HL-60/S4 treated with retinoic acid at 250 ng/mL for 4 days and 3 days (cell line): ENCODE measurements at regions not wholly inside any gene's neighbourhood (a gene's known extent, or its start where the extent isn't known, plus 50 kb on each side); places are given as distances from the start of the nearest gene placed in this dataset.

ENCODE experiments used
- in situ Hi-C: fragments of 300-500 bp; cut with MboI; formaldehyde crosslinking; loops from 2 replicates; pipeline ENCODE4 v1.7.0; 2022; ENCODE audit warnings: low sequenced_read_pairs

DNA sequence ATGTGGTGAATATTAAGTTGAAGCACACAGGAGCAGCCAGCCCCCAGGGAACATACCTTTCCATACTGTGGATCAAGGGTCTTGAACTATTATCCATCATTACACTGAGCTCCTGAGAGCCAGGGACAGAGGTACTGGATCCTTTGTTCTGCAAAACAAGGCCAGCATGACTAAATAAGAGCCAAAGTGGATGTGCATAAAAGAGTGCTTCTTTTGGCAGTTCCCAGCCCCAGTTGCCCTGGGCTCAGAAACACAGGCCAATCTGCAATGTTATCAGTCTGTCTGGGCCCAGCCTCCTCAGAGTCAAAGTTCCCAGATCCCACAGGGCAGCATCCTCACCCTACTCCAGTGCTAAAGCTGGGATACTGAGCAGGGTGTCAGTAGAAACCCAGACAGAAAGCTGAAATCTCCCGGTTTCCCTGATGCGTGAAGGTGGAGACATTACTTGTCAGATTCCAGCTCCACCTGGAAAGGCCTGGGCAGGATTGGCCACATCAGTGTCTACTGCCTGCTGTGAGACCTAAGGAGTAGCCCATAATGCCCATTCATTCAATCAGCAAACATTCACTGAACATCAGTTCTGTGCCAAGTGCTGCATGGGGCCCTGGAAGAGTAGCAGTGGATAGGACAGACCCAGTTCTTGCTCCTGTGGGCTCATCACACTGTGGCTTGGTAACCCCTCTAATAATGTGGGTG is 342.7 kb downstream of the CXCL12 start:
- in situ Hi-C loops, result no loop called here

- in situ Hi-C loops, result no loop called here
Observed at GRCh38 chr10:44039599-44039998, 345.3 kb downstream of the CXCL12 start.

DNA sequence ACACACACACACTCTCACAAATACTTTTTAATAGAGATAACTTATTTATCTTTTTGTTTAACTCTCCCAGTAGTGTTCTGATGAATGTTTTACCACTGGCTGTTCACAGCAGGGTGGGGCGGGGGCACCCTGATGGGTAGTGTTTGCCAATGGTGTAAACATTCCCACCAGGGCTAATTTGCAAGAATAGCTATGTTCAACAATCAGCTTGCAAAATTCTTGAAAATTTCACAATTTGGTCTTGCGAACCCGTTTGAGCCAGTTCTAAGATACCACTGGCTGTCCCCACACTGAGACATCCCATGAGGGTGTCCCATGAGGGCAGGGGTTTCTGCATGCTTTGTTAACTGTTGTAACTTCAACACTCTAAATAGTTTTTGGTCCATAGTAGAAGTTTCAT is 348.5 kb downstream of the CXCL12 start:
- in situ Hi-C loops, result no loop called here

DNA sequence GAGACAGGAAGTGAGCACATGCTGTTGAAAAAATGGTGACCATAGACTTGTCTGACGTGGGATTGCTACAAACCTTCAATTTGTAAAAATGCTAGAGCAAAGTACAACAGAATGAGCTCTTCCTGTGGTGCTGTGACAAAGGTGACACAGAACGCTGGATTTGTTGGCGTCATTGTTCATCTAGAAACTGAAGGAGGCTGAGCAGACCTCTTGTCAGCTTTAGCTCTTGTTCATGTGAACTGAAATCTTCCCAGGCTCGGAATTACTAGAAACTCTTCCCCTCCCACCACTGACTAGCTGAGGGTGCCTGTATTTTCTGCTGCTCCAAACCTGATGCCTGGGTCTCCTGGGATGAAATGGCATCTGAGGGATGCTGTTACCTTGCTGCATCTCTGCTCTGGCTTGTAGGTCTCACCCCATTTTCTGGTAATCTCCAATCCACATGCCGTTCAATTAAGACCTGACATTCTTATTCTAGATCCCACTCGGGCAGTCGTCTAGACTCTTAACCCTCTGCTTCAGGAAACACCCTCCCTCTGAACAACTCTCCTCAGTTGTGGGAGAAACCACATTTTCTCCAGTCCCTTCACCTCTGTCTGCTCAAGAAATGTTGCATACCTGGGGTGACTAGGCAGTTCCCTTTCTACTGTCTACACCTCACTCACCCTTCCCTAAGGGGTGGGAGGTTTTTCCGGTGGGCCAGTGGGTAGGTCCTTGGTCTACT is 349.3 kb downstream of the CXCL12 start:
- in situ Hi-C loops, result no loop called here

- in situ Hi-C loops, result no loop called here
Observed at GRCh38 chr10:44034946-44035345, 350.0 kb downstream of the CXCL12 start.

GRCh38 chr10:44033008-44033407 is 351.9 kb downstream of the CXCL12 start:
- in situ Hi-C loops, result no loop called here

DNA sequence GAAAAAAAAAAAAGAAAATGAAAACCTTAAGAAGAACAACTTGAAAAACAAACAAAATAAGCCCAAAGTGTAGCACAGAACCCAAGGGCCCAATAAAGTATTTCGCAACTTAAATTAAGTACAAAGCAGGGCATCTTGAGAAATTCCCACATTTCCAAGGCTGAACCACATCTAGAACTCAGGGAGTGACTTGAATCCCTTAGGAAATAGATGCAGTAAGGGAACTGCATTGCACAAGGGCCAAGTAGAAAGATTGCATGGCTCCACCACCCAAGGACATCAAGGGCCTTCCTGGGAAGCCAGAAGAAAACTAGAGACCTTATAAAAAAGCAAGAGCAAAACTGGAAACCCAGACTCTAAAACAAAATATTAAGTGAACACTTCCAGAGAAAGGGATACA is 352.7 kb downstream of the CXCL12 start:
- in situ Hi-C loops, result no loop called here

DNA sequence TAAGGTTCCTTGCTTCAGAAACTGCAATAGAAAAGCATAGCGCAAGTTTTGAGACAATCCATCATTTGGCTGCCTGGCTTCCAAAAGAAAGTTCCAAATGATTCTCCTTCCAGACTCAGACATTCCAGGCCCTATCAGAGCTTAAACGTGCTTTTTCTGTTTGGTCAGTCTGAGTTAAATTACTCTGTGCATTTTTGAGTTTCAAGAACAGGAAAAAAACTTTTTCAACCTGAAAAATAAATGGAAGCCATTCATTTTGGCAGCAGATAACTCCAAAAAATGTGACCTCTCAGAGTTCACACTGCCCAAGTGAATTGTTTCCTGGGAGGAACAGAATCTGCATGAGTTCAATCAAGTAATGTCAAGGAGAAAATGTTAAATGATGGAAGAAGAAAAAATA is 354.2 kb downstream of the CXCL12 start:
- in situ Hi-C loops, result no loop called here

GRCh38 chr10:44030132-44030531 is 354.8 kb downstream of the CXCL12 start:
- in situ Hi-C loops, result no loop called here

DNA sequence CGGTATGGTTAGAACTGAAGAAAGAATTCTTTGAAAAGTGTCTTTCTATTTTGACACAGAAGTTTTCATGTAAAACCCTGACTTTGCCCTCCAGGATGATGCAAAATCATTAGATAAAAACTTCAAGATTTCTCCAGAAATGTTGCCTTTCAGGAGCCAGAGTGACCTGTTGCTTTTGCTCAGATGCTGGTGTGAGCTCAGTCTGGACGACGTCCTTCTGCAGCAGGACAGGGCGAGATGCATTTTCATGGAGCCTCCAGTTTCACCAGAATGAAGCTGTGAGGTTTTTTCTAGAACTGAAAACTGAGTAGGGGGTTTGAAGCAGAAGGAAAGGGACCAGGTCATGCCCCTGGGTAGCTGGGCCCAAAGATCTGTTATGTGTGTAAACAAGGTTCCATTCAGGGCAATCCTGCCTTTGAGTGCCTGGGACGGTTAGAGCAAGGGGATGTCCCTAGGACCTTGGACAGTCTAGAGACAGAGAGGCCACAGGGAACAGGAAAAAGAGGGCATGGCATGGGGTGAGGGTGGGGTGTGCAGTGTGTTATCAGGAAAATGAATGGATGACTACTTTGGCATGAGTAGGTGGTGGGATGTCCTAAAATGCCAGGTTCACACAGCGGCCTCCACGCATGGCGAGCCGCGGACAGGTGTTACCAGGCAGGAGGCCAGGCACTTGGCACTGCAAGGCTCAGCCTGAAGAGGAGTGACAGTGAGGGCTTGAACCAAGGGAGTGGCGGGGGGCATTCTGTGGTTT is 356.3 kb downstream of the CXCL12 start:
- in situ Hi-C loops, result no loop called here

DNA sequence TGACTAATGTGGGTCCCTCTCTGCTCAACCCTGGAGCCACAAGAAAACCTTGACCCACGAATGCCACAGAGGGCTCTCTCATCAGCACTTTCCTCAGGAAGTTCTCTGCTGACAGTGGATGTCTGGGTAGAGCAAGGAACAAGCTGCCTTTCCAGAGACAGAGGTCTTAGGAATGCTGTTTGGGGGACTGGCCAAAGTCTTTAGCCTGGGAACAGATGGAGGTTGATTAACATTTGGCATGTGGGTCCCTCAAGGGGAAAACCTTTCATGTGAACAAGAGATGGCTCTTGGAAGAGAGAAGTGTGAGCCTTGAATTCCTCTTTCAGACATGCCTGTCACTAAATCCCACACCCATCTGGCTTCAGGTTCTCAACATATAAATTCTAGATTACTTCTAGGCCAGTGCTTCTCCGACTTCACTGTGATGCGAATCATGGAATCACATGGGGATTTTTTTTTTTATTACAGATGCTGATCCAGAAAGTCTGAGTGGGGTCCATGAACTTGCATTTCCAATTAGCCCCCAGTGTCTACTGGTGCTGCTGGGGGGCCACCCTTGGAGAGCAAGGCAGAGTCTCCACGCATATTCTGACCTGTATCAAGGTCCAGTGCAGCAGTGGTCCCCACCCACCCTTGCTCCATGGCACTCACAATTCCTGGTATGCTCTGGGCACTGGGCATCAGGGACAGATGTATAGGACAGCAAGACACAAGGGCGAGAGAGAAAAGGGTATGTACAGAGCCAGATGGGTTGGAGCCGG is 360.4 kb downstream of the CXCL12 start:
- in situ Hi-C loops, result no loop called here

DNA sequence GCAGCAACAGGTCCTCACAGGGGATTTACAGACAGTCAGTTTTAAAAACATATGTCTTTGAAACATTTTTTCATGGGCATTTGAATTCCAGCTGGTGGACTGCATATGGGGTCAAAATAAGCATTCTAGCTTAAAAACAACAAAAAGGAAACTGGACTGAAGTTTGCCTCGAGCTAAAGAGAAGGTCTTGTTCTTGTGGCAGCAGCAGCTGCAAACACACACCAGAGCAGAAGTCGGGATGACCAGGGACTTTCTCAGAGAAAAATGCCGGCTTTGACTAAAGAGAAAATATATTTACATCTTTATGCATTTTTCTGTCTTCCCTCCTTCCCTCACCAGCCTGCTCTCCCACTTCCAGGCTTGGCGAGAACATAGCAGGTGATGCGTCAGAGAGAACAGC is 361.4 kb downstream of the CXCL12 start:
- in situ Hi-C loops, result no loop called here

- in situ Hi-C loops, result no loop called here
Observed at GRCh38 chr10:44022203-44022602, 362.7 kb downstream of the CXCL12 start.

GRCh38 chr10:44020322-44021111 is 364.4 kb downstream of the CXCL12 start:
- in situ Hi-C loops, result no loop called here

DNA sequence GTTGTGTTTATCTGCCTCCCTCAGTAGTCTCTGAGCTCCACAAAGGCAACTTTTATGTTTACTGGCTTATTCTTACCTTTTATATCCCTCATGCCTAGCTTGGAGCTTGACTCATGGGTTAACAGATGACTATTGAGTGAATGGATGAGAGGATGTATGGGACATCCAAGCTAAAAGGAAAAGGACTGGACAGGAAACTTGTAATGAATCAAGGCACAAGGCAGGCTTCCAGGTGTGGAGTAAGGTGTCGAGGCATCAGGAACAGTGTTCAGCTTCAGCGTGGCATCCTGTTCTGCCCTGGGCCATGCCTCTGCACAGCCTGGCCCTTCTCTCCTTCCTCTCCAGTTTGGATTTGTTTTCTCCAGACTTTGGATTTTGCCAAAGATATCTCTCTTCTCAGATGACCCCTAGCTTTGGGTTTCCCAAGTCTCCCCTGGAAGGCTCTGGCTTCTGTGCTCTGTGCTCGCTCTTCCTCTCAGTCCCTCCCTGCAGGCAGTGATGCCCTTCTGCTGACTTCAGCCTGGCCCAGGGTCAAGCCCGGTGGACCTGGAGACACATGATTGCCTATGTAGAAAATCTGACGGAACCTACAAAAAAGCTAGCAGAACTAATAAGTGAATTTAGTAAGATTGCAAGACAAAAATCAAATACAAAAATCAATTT is 367.3 kb downstream of the CXCL12 start:
- in situ Hi-C loops, result no loop called here

GRCh38 chr10:44016589-44017482 is 368.1 kb downstream of the CXCL12 start:
- in situ Hi-C loops, result no loop called here

DNA sequence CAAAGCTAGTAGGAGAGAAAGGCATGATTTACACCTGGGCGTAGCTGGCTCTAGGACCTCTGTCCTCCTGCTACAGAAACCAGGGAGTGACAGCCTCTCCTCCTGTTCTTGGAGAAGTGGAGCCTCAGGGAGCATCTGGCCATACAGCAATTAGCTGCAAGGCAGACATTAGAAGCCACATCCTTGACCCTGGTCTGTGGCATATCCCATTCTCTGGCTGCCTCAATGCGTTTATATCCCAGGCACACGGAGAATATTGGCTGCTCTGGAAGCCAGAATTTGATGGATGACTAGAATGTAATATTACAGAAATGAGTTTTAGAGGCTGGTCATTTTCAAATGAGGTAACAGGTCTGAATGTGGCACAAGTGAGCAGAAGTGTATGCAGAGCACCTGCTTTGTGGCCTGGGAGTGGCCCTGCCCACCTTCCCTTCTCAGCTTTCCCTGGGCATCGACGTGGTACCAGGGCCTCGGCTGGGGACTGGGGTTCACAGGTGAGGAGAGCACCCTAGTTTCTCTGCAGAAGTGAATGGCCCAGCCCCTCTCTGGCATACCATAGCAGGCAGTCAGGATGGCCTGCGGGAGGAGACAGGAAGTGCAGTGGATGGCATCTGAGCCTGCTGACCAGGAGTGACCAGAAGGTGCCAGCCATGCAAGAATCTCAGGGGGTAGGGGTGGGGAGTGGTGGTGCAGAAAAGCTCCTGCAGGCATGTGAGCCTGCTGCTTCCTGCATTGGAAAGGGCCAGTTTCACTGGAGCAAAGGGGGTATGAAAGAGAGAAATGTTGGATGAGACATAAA is 367.2 kb upstream of the ZNF32 start:
- in situ Hi-C loops, result no loop called here

GRCh38 chr10:44014644-44015250 is 366.1 kb upstream of the ZNF32 start:
- in situ Hi-C loops, result no loop called here
